COLO829 (cell line): ENCODE measurements at regions not wholly inside any gene's neighbourhood (a gene's known extent, or its start where the extent isn't known, plus 50 kb on each side); places are given as distances from the start of the nearest gene placed in this dataset.

Experiments
- DNase-seq: peaks from one replicate; pipeline ENCODE4 v3.0.0; 2012; ENCODE audit warnings: low spot score

DNA sequence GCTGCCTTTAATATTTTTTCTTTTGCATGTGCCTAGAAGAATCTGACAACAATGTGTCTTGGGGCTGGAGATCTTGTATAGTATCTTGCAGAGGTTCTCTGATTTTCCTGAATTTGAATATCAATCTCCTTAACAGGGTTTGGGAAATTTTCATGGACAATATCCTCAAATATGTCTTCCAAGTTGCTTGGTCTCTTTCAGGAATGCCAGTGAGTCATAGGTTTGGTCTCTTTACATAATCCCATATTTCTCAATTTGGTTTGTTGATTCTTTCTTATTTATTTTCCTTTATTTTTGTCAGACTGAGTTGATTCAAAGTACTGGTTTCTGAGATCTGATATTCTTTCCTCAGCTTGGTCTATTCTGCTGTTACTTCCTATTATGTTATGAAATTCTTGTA, 208.7 kb upstream of the GLI3 start:
- no peak for DNase-seq

GRCh38 chr7:42440951-42441350, 203.9 kb upstream of the GLI3 start:
- DNase-seq: no peak

DNA sequence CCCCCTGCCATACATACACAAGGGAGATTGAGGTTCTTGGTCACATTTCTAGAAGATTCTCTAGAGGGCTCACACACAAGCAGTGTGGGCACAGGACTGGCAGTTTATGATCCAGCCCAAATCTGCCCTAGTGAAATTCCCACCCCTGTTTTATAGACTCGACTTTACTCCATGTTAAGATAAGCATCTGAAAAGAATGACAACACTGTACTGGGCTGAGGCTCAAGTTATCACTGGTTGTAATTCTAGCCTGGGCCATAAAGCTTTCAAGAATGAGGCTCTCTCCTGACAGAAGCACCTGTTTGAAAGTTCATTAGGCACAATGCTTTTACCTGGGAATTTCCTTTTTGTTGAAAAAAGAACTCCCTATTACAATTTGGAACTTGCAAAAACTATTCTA, 195.6 kb upstream of the GLI3 start:
- no peak for DNase-seq

- no peak for DNase-seq
These were observed 194.9 kb upstream of the GLI3 start for GRCh38 chr7:42431873-42432272.

DNA sequence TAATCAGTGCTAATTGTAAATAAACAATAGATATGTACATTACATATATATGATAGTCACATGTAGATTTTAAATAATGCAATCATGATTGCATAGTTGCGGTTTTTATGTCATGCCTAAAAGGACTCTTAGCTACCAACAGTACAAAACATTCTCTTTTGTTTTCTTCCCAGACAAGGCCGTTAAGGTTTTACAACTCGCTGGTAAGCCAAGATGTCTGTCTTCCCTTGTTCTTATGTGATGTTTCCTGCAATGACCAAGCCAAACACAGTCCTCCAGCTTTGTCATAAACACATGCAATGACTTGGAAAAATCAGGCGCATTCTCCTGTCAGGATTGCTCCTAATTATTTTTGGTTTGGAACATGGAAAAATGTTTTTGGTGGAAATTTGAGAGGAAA, 192.3 kb upstream of the GLI3 start:
- DNase-seq: no peak

DNA sequence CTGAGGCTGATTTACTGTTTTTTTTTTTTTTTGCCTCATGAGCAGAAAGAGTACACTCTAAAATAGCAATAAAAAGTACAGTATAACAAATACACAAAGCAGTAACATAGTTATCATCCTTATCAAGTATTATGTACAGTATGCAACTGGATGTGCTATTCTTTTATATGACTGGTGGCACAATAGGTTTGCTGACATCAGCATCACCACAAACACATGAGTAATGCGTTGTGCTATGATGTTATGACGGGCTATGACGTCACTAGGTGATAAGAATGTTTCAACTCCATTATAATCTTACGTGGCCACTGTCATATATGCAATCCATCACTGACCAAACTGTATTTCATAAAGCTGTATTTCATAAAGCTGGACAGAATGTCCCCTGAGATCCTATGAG, 189.2 kb upstream of the GLI3 start:
- DNase-seq: no peak

DNA sequence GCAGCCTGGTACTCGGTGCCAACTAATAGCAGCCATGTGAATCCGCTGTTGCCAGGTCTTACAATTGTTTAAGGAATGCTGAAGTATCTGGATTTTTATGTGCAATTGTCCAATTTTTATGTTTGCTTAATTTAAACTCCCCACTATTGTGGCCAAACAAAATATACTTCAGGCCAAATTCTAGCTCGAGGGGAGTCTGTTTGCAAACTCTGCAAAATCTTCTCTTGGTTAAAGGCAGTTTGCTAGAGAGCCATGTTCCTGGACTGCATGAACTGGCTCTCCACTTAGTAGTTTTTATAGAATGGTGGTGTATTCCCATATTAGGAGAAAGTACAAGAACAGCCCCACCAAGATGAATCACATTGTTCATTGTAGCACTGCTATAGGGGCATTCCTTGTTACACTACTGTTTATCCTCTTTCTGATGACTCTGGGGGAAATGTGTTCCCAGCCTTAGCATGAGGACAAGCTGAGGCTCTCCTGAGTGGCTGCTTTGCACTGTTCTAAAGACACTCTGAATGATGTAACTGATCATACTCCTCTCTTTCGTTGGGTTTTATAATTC, 178.0 kb upstream of the GLI3 start:
- DNase-seq: no peak

DNA sequence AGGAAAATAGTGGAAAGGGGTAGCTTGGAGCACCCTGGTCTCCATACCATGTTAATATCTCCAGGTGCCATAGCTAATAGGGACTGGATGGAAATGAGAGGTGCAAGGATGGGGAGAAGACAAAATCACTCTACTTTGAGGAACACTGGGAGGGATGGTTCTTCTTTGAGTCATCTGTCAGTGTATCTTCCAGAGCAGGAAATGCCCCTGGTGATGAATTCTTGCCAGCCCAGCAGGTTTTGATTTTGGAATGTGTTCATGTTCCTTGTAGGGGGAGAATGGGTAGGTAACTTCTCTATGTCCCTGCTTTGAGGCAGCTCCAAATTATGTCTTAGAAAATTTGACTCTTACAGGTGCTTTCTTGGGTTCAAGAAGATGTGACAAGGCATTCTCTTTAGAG, 177.0 kb upstream of the GLI3 start:
- no peak for DNase-seq

DNA sequence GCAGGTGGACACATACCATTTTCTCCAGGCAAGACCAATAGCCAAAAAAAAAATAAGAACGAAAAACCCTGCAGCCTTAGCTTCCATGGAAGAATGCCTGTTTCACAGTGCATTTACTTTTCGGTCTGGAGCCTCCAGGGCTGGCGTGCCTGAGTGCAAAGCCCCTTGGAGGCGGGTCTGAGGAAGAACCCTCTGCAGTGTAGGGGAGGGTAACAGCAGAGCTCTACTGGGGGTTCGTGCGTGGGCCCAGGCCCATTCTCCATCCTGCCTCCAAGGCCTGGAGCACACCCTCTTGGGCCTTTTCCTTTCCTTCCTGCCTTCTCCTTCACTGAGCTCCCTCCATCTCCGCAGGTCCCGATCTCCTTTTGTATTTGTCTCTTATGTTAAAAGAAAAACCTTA, 172.3 kb upstream of the GLI3 start:
- no peak for DNase-seq

GRCh38 chr7:42407833-42408232, 170.8 kb upstream of the GLI3 start:
- peak; percentile 68 for DNase-seq

- no peak for DNase-seq
These were observed 170.2 kb upstream of the GLI3 start for GRCh38 chr7:42407021-42407710.

GRCh38 chr7:42406358-42406757, 169.3 kb upstream of the GLI3 start:
- DNase-seq: no peak

GRCh38 chr7:42405782-42406181, 168.8 kb upstream of the GLI3 start:
- no peak for DNase-seq

- no peak for DNase-seq
These were observed 166.8 kb upstream of the GLI3 start for GRCh38 chr7:42403831-42404230.

DNA sequence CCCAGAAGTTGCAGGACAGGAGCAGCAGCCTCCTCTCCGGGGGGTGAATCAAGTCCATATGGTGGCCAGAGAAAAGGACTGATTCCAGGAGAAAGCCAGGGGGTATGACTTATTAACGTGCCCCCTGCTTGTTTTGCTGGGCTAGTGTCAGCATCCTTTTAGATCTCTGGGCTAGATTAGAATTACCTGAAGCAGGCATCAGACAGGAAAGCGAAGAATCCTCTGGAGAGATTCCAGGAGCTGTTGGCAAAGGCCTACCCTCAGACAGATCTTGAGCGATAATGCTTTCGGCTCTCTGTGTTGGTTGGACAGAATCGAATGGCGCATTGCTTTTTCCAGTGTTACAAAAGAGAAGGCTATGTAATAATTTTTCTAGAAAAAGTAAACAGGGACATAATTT, 164.0 kb upstream of the GLI3 start:
- no peak for DNase-seq

DNA sequence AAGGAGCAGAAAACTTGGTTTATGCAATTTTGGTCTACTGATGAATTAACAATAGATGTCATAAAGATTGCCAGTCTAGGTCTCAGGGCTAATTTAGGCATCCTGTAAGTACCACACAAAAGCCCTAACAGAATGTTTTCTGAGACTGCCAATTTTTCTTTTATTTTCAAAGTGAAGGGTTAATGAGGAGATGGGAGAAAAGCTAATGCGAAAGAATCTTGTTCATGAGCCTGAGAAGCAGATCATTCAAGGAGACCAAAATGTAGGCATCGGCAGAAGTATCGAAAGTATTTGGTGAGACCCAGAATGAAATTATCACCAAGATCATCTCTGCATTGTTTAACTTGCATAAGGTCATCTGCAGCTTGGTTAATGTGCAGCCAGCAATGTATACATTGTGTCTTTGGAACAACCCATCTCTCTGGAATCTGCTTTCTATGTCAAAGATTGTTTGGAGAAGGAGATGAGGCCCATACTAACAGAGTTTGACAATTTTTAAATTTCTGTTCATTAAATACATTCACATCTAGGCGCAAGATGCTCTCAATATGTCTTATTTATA, 163.3 kb upstream of the GLI3 start:
- no peak for DNase-seq

DNA sequence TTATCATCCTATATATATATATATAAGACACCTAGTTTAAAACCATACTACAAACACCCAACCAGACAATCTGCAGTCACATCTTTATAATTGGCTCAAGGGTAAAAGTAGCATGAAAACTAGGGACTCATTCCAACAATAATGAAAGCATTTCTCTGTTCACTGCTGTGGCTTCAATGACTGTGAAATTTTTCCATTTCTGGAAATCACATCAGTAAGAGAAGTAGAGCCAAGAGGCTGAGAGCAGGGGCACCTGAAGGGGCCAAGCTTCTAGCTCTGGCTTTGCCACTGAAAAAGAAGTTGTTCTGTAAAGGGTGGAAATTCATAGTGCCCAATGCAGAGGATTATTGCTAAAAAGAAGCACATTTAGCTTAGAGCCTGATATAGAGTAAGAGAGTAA, 158.6 kb upstream of the GLI3 start:
- DNase-seq: peak; percentile 63

DNA sequence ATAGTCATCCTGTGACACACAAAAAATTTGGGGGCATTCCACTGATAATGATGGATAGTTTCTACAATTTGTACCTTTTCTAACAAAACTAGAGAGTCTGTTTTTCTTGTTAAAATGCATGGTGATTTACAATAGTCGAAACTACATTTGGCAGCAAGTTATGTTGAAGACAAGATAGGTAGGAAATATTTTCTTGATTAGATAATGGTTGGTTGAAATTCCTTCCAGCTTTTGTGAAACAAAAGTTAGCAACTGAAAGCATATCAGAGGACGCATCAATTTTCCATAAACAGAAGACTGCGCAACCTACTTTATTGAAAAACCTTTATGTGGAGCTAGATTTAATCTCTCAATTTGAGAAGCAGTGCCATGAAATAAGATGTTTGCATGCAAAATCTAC, 155.8 kb upstream of the GLI3 start:
- DNase-seq: no peak

DNA sequence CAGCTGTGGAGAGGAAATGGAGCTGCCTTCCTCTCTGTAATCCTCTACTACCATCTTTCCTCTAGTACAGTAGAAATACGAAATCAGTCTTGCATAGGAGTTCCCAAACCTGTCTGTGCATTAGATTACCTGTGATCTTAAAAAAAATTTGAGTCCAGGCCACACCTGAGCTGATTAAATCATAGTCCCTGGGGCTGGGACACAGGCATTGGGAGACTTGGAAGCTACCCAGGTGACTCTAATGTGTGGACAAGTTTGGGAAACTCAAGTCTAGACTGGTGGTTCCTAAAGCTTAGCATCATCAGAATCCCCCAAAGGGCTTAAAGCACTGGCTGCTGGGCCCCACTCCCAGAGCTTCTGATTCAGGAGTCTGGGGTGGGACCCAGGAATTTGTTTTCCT, 152.7 kb upstream of the GLI3 start:
- DNase-seq: no peak

DNA sequence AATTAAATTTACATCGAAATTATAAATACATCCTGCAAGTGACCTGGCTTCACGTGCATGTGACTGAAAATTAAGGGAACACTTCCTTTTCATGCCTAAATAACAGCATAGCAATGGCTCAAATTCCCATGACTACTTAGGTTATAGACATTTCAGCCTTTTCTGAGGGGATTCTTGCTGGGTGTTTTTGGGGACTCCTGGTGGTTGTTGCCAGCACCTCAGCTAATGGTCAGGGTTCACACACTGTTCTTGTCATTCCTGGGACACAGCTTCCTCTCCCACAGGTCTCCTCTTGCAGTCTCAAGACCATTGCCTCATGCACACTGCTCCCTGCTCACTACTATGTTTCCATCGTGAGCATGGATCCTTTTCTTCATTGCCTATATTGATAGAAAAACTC, 148.9 kb upstream of the GLI3 start:
- no peak for DNase-seq

DNA sequence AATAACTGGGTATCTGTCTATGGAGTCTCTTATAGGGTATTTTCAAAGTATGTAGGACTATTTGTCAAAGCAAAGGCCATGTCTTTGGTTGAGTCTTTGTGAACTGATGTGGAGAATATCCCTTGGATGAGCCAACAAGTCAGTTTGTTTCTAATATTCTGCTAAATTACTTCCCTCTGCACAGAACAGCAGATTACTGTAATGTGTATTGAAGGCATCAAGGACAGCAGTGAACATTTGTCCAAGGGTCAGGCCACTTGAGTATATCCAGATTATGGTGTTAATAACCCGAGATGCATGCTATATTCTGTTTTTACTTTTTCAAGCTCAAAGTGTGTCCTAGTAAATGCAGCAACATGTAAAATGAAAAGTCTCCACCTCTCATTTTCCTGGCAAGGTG, 144.2 kb upstream of the GLI3 start:
- no peak for DNase-seq

- no peak for DNase-seq
These were observed 143.4 kb upstream of the GLI3 start for GRCh38 chr7:42380401-42380800.

DNA sequence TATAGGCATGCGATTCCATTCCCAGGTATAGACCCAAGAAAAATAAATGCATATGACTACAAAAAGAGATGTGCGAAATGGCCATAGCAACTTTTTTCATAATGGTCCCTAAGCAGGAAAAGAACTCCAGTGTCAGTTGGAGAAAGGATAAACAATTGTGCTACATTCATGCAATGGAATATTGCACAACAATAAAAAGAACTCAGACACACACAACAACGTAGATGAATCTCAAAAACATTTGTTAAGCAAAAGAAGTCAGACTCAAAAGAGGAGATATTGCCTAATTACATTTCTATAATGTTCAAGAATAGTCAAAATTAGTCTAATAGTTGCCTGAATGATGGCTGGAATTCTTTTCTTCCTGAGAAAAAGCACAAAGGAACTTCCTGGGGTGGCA, 141.1 kb upstream of the GLI3 start:
- no peak for DNase-seq

DNA sequence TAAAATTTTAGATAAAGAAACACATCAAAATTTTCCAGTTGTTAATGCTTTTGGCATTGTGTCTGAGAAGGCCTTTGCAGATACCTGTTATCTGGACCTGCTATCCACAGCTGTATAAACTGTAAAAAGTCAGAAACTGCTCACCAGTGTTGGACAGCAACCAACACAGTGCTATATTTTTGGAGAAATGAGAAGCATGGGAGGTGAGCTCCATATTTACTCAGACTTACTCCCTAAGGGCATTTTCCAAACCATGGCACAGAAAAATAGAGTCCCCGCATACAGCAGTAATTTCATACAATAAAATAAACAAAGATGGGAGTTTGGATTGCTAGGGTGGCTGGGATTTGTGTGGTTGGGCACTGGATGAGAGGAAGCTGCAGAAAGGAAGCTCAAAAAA, 136.3 kb upstream of the GLI3 start:
- DNase-seq: no peak
